HCT116 (cell line): ENCODE measurements at regions not wholly inside any gene's neighbourhood (a gene's known extent, or its start where the extent isn't known, plus 50 kb on each side); places are given as distances from the start of the nearest gene placed in this dataset.

ENCODE experiments used
- ATAC-seq: fragments of 200-7000 bp; cut with Tn5 transposase; 2 replicates; pipeline ENCODE4 v1.9.1; 2020; ENCODE audit warnings: mild to moderate bottlenecking, moderate library complexity
- BruUV-seq: library from RNA; stranded (reverse); fragments of 400-500 nt; replicated peaks from 2 replicates; lab custom pipeline; 2021; lab: Mats Ljungman, UMichigan
- CTCF ChIA-PET: fragments of 300-600 bp; sonication (Branson Sonifier 250); formaldehyde crosslinking; loops from one replicate; lab custom pipeline; 2021; ENCODE audit warnings: antibody characterized with exemption; lab: Charles Lee
- POLR2A ChIA-PET: fragments of 300-600, 350-600 bp; sonication (Branson Sonifier 250); formaldehyde crosslinking; loops from one replicate; lab custom pipeline; 2021; ENCODE audit warnings: antibody characterized with exemption; lab: Charles Lee
- RAD21 ChIA-PET, 2 experiments: fragments of 300-600 bp; sonication (Branson Sonifier 250); formaldehyde crosslinking; loops; one replicate each; lab custom pipeline; 2023; ENCODE audit warnings: low total read pairs in 2 of 2; ENCODE audit not compliant: uncharacterized antibody in 2 of 2, unreplicated experiment in 2 of 2, low non-redundant PET in 1 of 2; lab: Charles Lee
- DNase-seq: peaks from one replicate; pipeline ENCODE4 v3.0.0-alpha.2; 2010; ENCODE audit warnings: low read depth, low spot score
- H2AFZ ChIP-seq: fragments of 200-600 bp; shearing (Covaris generic), sonication (generic); 2 replicates; pipeline ENCODE4 v1.6.1; 2017; ENCODE audit warnings: low read depth, mixed run types, mixed read lengths, antibody characterized with exemption, low read length; ENCODE audit not compliant: poor library complexity, severe bottlenecking
- H3K27ac ChIP-seq: 2 replicates; pipeline ENCODE4 v1.5.1; 2012; ENCODE audit warnings: low read depth, low read length
- H3K27me3 ChIP-seq: fragments of 200-600 bp; sonication (generic); 2 replicates; pipeline ENCODE4 v1.6.1; 2016; ENCODE audit warnings: mixed run types, low read length, mixed read lengths; ENCODE audit not compliant: insufficient read depth
- H3K36me3 ChIP-seq, 2 experiments: fragments of 200-500 bp in 1 of 2; fragments of 200-600 bp in 1 of 2; sonication (Bioruptor generic) in 1 of 2; sonication (generic) in 1 of 2; 2 replicates each; pipeline versions ENCODE4 v1.5.1 to v1.6.1; 2014 to 2016; ENCODE audit warnings: low read length in 2 of 2, inconsistent platforms in 1 of 2, mixed read lengths in 1 of 2, mixed run types in 1 of 2; ENCODE audit not compliant: insufficient read depth in 2 of 2, control insufficient read depth in 1 of 2
- H3K4me1 ChIP-seq, 2 experiments: fragments of 200-600 bp in 1 of 2; sonication (generic) in 1 of 2; 2 replicates each; pipeline versions ENCODE4 v1.5.1 to v1.6.1; 2012 to 2017; ENCODE audit warnings: low read length in 2 of 2, inconsistent platforms in 1 of 2, mild to moderate bottlenecking in 1 of 2, mixed read lengths in 1 of 2, mixed run types in 1 of 2, moderate library complexity in 1 of 2; ENCODE audit not compliant: insufficient read depth in 2 of 2, control insufficient read depth in 1 of 2
- H3K4me2 ChIP-seq: fragments of 200-600 bp; sonication (generic); 2 replicates; pipeline ENCODE4 v1.6.1; 2017; ENCODE audit warnings: mixed run types, low read length, mixed read lengths
- H3K4me3 ChIP-seq, 2 experiments: fragments of 200-600 bp in 1 of 2; sonication (generic) in 1 of 2; replicated peaks in 1 of 2; 2 replicates each; pipeline ENCODE4 v1.5.1; 2011 to 2016; ENCODE audit warnings: low read length in 2 of 2, control low read depth in 1 of 2, low read depth in 1 of 2, mild to moderate bottlenecking in 1 of 2, mixed read lengths in 1 of 2, mixed run types in 1 of 2
- H3K79me2 ChIP-seq: fragments of 200-600 bp; sonication (generic); 2 replicates; pipeline ENCODE4 v1.6.1; 2017; ENCODE audit warnings: mild to moderate bottlenecking, mixed run types, low read length, moderate library complexity, mixed read lengths; ENCODE audit not compliant: insufficient read depth
- H3K9ac ChIP-seq: fragments of 200-600 bp; sonication (generic); 2 replicates; pipeline ENCODE4 v1.6.1; 2016; ENCODE audit warnings: low read length, mixed read lengths
- H3K9me2 ChIP-seq: fragments of 200-600 bp; sonication (generic), shearing (Covaris generic); 2 replicates; pipeline ENCODE4 v1.6.1; 2017; ENCODE audit warnings: mixed run types, mild to moderate bottlenecking, moderate library complexity; ENCODE audit not compliant: insufficient read depth
- H3K9me3 ChIP-seq, 2 experiments: fragments of 200-500 bp in 1 of 2; fragments of 200-600 bp in 1 of 2; sonication (Bioruptor generic) in 1 of 2; sonication (generic) in 1 of 2; 2 replicates each; pipeline ENCODE4 v1.6.1; 2014 to 2017; ENCODE audit warnings: low read length in 2 of 2, mixed read lengths in 2 of 2, inconsistent platforms in 1 of 2, low read depth in 1 of 2, mild to moderate bottlenecking in 1 of 2, mixed run types in 1 of 2, moderate library complexity in 1 of 2; ENCODE audit not compliant: control insufficient read depth in 1 of 2, insufficient read depth in 1 of 2
- H4K20me1 ChIP-seq: fragments of 200-600 bp; sonication (generic), shearing (Covaris generic); 2 replicates; pipeline ENCODE4 v1.6.1; 2017; ENCODE audit warnings: mixed run types, mild to moderate bottlenecking, moderate library complexity; ENCODE audit not compliant: insufficient read depth
- CBX3 ChIP-seq: IDR thresholded peaks from 2 replicates; pipeline ENCODE4 v1.6.1; 2012; ENCODE audit warnings: low read depth
- CEBPB ChIP-seq: IDR thresholded peaks from 2 replicates; pipeline ENCODE4 v1.6.1; 2012; ENCODE audit warnings: low read depth
- ELF1 ChIP-seq: IDR thresholded peaks from 2 replicates; pipeline ENCODE4 v1.6.1; 2012; ENCODE audit warnings: low read depth, borderline replicate concordance
- EZH2 ChIP-seq: fragments of 200-600 bp; sonication (generic); IDR thresholded peaks from 2 replicates; pipeline ENCODE4 v1.6.1; 2017; ENCODE audit warnings: antibody characterized with exemption, mixed run types
- EZH2phosphoT487 ChIP-seq: fragments of 200-600 bp; IDR thresholded peaks from 2 replicates; pipeline ENCODE4 v1.6.1; 2018; ENCODE audit warnings: antibody characterized with exemption, borderline replicate concordance
- JUND ChIP-seq: IDR thresholded peaks from 2 replicates; pipeline ENCODE4 v1.6.1; 2012
- POLR2AphosphoS5 ChIP-seq: IDR thresholded peaks from 2 replicates; pipeline ENCODE4 v1.6.1; 2011; ENCODE audit warnings: mild to moderate bottlenecking, low read depth, low read length, moderate library complexity
- SP1 ChIP-seq: IDR thresholded peaks from 2 replicates; pipeline ENCODE4 v1.6.1; 2012; ENCODE audit warnings: low read depth
- SRF ChIP-seq: IDR thresholded peaks from 2 replicates; pipeline ENCODE4 v1.6.1; 2012; ENCODE audit warnings: low read depth
- ZFX ChIP-seq: fragments of 450-650 bp; IDR thresholded peaks from 2 replicates; pipeline ENCODE4 v1.6.1; 2017
- ZNF274 ChIP-seq: fragments of 200-500 bp; sonication (Bioruptor generic); IDR thresholded peaks from 2 replicates; pipeline ENCODE4 v1.6.1; 2014; ENCODE audit warnings: mild to moderate bottlenecking, low read depth, low read length, inconsistent platforms
- intact Hi-C: fragments of 100-400 bp; cut with micrococcal nuclease; formaldehyde crosslinking; loops from 2 replicates; pipeline ENCODE4 v1.10.0; 2022
- TF ChIP-seq, protein P1 (sequence below): IDR thresholded peaks from 2 replicates; pipeline ENCODE4 v1.6.1; 2012; ENCODE audit warnings: low read depth

DNA sequence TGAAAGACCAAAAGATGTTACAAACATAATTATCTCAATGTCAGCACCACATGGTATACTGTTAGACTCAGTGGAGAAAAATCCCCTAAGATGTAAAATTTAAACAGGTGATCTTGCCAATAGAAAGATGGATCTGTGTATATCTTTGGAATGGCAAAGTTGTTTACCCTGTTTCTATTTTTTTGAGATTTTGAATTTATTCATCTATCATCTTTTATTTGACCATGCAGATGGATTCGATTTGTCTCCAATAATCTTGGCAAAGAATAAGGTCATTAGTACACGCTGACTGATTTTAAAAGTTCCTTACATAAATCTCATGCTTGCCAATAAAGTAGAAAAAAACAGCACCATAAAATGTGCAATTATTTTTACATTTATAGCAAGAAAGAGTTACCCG, 459.3 kb downstream of the MBD2 start:
- Histone ChIP-seq H3K36me3 (no peaks in the 10 kb centered on the region), H3K27ac (no peak overlapping the region), H4K20me1 (no peaks in the 10 kb centered on the region), H2AFZ (no peak overlapping the region), H3K9me3 (peaks cover 0 to 3% of the 10 kb centered on the region in 2 experiments; a peak in 1 of 4 replicates), H3K79me2 (no peaks in the 10 kb centered on the region), H3K9ac (no peak overlapping the region), H3K27me3 (no peaks in the 10 kb centered on the region), H3K4me1 (no peaks in the 10 kb centered on the region), H3K9me2 (no peaks in the 10 kb centered on the region), H3K4me3 (no peak overlapping the region), H3K4me2 (no peak overlapping the region)
- ChIA-PET POLR2A (no interaction called here), RAD21 (no interaction called here), CTCF (no interaction called here)
- DNase-seq: no peak
- TF ChIP-seq EZH2phosphoT487: no peak
- no peak for TF ChIP-seq SP1
- TF ChIP-seq, protein P1, sequence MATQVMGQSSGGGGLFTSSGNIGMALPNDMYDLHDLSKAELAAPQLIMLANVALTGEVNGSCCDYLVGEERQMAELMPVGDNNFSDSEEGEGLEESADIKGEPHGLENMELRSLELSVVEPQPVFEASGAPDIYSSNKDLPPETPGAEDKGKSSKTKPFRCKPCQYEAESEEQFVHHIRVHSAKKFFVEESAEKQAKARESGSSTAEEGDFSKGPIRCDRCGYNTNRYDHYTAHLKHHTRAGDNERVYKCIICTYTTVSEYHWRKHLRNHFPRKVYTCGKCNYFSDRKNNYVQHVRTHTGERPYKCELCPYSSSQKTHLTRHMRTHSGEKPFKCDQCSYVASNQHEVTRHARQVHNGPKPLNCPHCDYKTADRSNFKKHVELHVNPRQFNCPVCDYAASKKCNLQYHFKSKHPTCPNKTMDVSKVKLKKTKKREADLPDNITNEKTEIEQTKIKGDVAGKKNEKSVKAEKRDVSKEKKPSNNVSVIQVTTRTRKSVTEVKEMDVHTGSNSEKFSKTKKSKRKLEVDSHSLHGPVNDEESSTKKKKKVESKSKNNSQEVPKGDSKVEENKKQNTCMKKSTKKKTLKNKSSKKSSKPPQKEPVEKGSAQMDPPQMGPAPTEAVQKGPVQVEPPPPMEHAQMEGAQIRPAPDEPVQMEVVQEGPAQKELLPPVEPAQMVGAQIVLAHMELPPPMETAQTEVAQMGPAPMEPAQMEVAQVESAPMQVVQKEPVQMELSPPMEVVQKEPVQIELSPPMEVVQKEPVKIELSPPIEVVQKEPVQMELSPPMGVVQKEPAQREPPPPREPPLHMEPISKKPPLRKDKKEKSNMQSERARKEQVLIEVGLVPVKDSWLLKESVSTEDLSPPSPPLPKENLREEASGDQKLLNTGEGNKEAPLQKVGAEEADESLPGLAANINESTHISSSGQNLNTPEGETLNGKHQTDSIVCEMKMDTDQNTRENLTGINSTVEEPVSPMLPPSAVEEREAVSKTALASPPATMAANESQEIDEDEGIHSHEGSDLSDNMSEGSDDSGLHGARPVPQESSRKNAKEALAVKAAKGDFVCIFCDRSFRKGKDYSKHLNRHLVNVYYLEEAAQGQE: no peak
- no peak for TF ChIP-seq JUND
- no peak for TF ChIP-seq ELF1
- no peak for ATAC-seq
- intact Hi-C loops: no loop called here
- no TSS peak for BruUV-seq

DNA sequence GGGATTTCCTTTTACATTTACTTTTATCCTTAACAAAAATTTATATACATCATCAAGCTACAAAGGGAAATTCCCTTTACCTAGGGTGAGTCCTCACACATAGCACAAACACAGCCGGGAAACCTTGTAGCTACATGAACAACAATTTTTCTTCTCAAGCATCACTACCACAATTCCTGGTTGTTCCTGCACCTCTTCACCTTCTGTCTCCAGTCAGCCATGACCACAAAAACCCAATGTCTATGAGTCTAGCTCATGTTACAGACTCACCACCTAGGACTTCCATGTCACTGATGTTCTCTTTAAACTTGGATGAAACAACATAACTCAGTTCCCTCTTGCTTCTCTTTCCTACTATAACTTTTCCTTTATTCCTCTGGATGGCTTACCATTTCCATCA, 460.4 kb downstream of the MBD2 start:
- Histone ChIP-seq H3K9me3 (peaks cover 0 to 3% of the 10 kb centered on the region in 2 experiments; a peak in 2 of 4 replicates), H3K9me2 (no peaks in the 10 kb centered on the region), H3K27me3 (no peaks in the 10 kb centered on the region), H3K4me3 (no peak overlapping the region), H3K4me1 (no peaks in the 10 kb centered on the region), H2AFZ (no peak overlapping the region), H4K20me1 (no peaks in the 10 kb centered on the region), H3K79me2 (no peaks in the 10 kb centered on the region), H3K9ac (no peak overlapping the region), H3K27ac (no peak overlapping the region), H3K36me3 (no peaks in the 10 kb centered on the region), H3K4me2 (no peak overlapping the region)
- ATAC-seq: no peak
- CTCF ChIA-PET: no interaction called here
- DNase-seq: no peak
- TF ChIP-seq ZFX (no peak), JUND (no peak), SRF (no peak), ZNF274 (no peak), EZH2 (no peak), POLR2AphosphoS5 (no peak), CBX3 (no peak), CEBPB (no peak), ELF1 (no peak)
- TF ChIP-seq, protein P1: no peak
- BruUV-seq: no TSS peak
- RAD21 ChIA-PET: no interaction called here
- intact Hi-C loops: no loop called here
- POLR2A ChIA-PET: no interaction called here
